ENCODE measurements at regions not wholly inside any gene's neighbourhood (a gene's known extent, or its start where the extent isn't known, plus 50 kb on each side); places are given as distances from the start of the nearest gene placed in this dataset.

DNA sequence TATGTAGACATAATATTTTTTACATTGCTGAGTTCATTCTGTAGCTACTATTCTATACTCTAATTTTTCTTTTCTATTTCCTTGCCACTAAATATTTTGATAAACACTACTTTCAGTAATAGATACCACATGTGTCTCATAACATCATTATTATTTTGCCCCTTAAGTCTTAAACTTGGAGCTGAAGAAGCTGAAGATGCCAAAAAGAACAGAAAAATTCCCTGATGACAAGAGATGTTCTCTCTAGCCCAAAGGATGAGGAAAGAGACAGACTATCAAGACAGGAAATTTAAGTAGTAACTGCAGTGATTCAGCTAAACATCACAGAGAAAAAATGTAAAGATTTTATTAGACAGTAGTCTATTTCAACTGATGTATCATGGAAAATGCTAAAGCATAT, 322.0 kb upstream of the KLHL1 start:
- DNase-seq, result no peak
- TF ChIP-seq POLR2AphosphoS5 (IDR thresholded peaks at IDR 0.05) (no peak), POLR2A (IDR thresholded peaks at IDR 0.05) (no peak), EP300 (IDR thresholded peaks at IDR 0.05) (no peak)
- TF ChIP-seq, protein P1, sequence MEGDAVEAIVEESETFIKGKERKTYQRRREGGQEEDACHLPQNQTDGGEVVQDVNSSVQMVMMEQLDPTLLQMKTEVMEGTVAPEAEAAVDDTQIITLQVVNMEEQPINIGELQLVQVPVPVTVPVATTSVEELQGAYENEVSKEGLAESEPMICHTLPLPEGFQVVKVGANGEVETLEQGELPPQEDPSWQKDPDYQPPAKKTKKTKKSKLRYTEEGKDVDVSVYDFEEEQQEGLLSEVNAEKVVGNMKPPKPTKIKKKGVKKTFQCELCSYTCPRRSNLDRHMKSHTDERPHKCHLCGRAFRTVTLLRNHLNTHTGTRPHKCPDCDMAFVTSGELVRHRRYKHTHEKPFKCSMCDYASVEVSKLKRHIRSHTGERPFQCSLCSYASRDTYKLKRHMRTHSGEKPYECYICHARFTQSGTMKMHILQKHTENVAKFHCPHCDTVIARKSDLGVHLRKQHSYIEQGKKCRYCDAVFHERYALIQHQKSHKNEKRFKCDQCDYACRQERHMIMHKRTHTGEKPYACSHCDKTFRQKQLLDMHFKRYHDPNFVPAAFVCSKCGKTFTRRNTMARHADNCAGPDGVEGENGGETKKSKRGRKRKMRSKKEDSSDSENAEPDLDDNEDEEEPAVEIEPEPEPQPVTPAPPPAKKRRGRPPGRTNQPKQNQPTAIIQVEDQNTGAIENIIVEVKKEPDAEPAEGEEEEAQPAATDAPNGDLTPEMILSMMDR (IDR thresholded peaks at IDR 0.05), result no peak
- H3K27ac ChIP-seq, result no peak overlapping the region
- H3K27me3 ChIP-seq, result no peaks in the 10 kb centered on the region
- no peaks in the 10 kb centered on the region for H3K9me3 ChIP-seq
- H3K4me3 ChIP-seq, result no peak overlapping the region
- no peaks in the 10 kb centered on the region for H3K36me3 ChIP-seq
- H3K4me1 ChIP-seq, result no peaks in the 10 kb centered on the region
- intact Hi-C loops (cut with DNase I), result no loop called here

DNA sequence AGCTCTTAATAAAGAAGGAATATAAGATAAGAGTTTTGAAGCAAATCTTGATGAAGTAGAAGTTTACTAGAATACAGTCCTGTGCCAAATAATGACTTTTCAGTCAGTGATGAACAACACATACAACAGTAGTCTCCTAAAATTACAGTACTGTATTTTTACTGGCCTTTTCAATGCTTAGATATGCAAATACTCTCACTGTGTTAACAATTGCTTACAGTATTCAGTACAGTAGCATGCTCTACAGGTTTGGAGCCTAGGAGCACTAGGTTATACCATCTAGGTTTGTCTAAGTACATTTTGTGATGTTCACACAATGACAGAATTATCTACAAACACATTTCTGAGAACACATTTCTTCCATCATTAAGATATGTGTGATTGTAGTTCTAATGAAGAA, 316.7 kb upstream of the KLHL1 start:
- no peak for TF ChIP-seq POLR2A (IDR thresholded peaks at IDR 0.05)
- no peak for TF ChIP-seq EP300 (IDR thresholded peaks at IDR 0.05)
- TF ChIP-seq POLR2AphosphoS5 (IDR thresholded peaks at IDR 0.05), result no peak
- TF ChIP-seq, protein P1 (IDR thresholded peaks at IDR 0.05), result no peak
- no peaks in the 10 kb centered on the region for H3K9me3 ChIP-seq
- no peak overlapping the region for H3K27ac ChIP-seq
- H3K27me3 ChIP-seq, result no peaks in the 10 kb centered on the region
- H3K36me3 ChIP-seq, result no peaks in the 10 kb centered on the region
- DNase-seq, result no peak
- no peaks in the 10 kb centered on the region for H3K4me1 ChIP-seq
- intact Hi-C loops (cut with DNase I), result no loop called here
- H3K4me3 ChIP-seq, result no peak overlapping the region

DNA sequence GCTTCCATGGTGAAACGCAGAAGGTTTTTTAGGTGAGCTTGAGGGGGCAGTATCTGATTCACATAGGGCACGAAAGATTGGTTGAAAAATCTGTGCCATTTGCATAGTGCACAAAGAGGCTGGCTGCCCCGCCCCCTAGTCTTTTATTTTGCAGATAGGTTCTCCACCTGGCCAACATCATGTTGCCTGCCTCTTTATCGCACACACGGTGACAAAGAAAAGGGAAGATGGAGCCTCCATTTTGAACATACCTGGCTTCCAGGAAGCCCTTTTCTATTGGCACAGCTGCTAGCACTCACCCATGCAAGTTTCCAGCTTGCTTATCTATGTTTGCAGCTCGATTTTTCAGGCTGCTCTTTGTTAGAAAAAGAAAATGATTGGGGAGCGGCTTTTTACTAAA, 316.2 kb upstream of the KLHL1 start:
- no peaks in the 10 kb centered on the region for H3K4me1 ChIP-seq
- H3K9me3 ChIP-seq, result no peaks in the 10 kb centered on the region
- no peak overlapping the region for H3K4me3 ChIP-seq
- no peaks in the 10 kb centered on the region for H3K36me3 ChIP-seq
- intact Hi-C loops (cut with DNase I), result no loop called here
- TF ChIP-seq, protein P1 (IDR thresholded peaks at IDR 0.05), result no peak
- TF ChIP-seq POLR2A (IDR thresholded peaks at IDR 0.05) (no peak), POLR2AphosphoS5 (IDR thresholded peaks at IDR 0.05) (no peak), EP300 (IDR thresholded peaks at IDR 0.05) (no peak)
- H3K27ac ChIP-seq, result no peak overlapping the region
- 77 to 85% methylated on average over 7 of the region's 7 CpGs for WGBS, 2 donors
- H3K27me3 ChIP-seq, result no peaks in the 10 kb centered on the region
- no peak for DNase-seq

DNA sequence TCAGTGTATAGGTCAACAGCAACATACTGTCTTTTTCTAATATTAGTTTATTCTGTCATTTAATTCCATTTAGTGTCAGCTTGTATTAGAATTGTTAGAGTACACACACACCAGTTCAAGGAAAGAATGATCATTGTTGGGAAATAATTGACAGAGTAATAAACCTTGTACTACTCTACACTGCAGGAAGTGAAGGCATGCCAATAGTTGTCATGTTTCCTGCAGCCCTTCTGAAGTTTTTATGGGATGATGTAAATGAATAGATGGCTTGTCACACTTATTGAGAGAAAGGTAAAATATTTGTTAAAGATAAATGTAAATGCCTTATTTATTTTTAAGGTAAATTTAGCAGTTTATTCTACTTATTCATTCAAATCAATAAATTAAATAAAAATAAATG, 306.9 kb upstream of the KLHL1 start:
- no peak overlapping the region for H3K4me3 ChIP-seq
- TF ChIP-seq, protein P1 (IDR thresholded peaks at IDR 0.05), result no peak
- TF ChIP-seq POLR2A (IDR thresholded peaks at IDR 0.05) (no peak), EP300 (IDR thresholded peaks at IDR 0.05) (no peak), POLR2AphosphoS5 (IDR thresholded peaks at IDR 0.05) (no peak)
- H3K27me3 ChIP-seq, result no peaks in the 10 kb centered on the region
- no peak overlapping the region for H3K27ac ChIP-seq
- no peaks in the 10 kb centered on the region for H3K4me1 ChIP-seq
- no peaks in the 10 kb centered on the region for H3K36me3 ChIP-seq
- intact Hi-C loops (cut with DNase I), result no loop called here
- no peak for DNase-seq
- H3K9me3 ChIP-seq, result no peaks in the 10 kb centered on the region

DNA sequence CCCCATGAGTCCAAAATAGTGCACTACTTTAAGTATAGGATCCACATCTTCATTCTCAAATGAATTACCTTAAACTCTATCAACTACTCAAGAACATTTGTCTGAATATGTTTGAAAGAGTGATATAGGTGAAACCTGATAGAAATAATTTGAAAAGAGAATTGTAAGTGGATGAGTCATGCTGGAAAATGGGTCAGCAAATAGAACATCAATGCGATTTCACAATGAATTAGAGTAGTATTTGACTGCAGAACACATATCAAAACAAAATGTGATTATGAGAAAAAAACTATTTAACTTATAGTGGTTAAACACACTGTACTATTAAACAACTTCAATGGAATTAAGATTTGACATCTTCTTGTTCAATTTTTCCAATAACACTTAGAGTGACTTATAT, 300.6 kb upstream of the KLHL1 start:
- H3K9me3 ChIP-seq, result no peaks in the 10 kb centered on the region
- no peak for TF ChIP-seq POLR2A (IDR thresholded peaks at IDR 0.05)
- no peak for TF ChIP-seq EP300 (IDR thresholded peaks at IDR 0.05)
- no peak for TF ChIP-seq POLR2AphosphoS5 (IDR thresholded peaks at IDR 0.05)
- TF ChIP-seq, protein P1 (IDR thresholded peaks at IDR 0.05), result no peak
- no peak overlapping the region for H3K27ac ChIP-seq
- WGBS, 2 donors, result 85 to 86% methylated on average over 1 of the region's 1 CpG
- H3K4me1 ChIP-seq, result no peaks in the 10 kb centered on the region
- DNase-seq, result no peak
- intact Hi-C loops (cut with DNase I), result no loop called here
- H3K36me3 ChIP-seq, result no peaks in the 10 kb centered on the region
- H3K4me3 ChIP-seq, result no peak overlapping the region
- H3K27me3 ChIP-seq, result no peaks in the 10 kb centered on the region

All from sigmoid colon (tissue), 6 donors.